ENCODE measurements at regions not wholly inside any gene's neighbourhood (a gene's known extent, or its start where the extent isn't known, plus 50 kb on each side); places are given as distances from the start of the nearest gene placed in this dataset.
"Not testable (repeated sequence)": the region's sequence is repeated elsewhere in the genome, so short reads cannot be mapped to it uniquely, and the experiment has no call there.

DNA sequence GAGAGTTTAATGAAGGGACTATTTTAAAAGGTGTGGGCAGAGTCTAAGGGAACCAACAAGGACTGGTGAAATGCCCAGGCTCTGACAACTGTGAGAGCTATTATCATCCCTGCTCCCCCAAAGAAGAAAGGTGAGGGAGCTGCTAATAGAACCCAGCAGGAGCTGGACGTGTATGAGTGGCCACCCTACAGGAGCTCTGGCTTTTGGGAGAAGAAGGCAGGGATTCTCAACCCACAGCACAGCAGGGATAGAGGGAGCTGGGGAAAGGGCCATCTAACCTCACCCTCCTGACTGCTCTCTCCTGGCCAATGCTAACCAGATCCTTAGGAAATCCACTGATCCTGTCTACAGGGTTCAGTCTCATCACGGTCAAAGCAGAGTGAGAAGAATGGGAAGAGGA, 57.1 kb downstream of the GRIN2B start:
- ATAC-seq: no peak

- ATAC-seq: no peak
Measured at GRCh38 chr12:13918897-13919296, 62.5 kb downstream of the GRIN2B start.

GRCh38 chr12:13915096-13915495, 66.3 kb downstream of the GRIN2B start:
- no peak for ATAC-seq

DNA sequence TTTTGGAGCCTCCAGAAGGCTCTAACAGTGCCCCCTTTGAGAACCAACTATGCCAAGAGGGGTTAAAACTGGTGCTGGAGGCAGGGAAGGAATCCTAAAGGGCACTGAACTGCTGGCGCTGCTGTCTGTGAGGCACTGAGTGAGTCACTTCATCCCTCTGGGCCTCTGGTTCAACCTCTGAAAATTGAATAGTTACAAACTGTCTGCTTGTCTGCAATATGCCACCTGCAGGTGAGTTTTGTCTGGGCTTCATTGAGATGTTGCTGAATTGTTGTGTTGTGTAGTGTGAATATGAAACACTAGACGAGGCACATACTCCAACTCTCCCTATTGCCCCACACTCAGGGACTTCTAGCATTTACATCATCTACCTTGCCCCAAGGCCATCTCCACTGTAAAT, 68.0 kb downstream of the GRIN2B start:
- ATAC-seq: no peak

DNA sequence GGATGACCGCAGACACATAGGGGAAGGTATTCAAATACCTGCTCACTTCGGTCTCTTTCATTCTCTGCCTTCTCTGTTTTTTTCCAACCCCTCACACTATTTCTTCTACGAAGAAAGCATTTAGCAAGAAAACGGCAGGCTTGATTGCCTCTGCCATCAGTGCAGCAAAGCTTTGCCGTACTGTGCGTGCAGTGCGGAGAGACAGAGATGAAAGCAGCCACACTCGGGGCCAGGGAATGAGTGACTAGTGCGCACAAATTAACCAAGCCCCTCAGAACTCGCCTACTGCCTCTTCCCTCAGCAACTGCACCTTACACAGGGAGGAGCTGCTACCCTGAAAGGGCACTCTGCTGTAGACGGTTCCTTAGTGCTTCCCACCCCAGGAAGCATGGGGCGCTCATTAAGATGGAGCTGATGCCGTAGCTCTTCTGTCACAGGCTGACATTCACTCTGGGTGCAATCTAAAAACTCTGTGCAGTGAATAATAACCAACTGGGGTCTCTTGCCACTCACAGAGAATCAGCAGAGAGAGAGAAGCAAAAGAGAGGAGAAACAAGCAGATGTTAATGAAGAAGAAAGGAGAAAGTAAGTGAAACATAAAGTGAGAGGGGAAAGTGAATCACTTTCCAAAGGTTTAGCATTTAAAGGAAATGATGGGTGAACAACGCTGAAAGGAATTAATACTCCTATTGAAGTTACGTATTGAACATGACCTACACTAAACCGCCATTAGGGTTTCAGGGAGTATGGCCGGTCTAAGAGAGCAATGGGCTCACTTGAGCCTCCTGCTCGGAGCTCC, 69.4 kb downstream of the GRIN2B start:
- ATAC-seq: no peak

- ATAC-seq: no peak
Measured at GRCh38 chr12:13905794-13906193, 75.6 kb downstream of the GRIN2B start.

DNA sequence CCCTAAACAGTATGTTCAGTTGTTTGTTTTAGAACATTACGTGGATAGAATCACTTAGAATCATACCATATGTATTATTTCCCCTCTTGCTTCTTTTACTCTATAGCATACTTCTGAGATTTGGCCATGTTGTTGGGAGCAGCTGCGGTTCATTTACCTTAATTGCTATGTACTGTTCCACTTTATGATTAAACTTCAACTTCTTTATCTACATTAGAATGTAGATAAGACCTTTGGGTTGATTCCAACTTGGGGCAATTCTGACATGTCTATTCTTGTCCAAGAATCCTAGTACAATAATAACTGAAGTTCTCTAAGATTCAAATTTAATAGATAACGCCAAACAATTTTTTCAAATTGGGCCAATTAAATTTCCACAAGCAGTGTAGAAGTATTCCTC, 80.7 kb downstream of the GRIN2B start:
- ATAC-seq: no peak

- not testable (repeated sequence) for ATAC-seq
Measured at GRCh38 chr12:13898387-13898786, 83.0 kb downstream of the GRIN2B start.

GRCh38 chr12:13897811-13898210, 83.6 kb downstream of the GRIN2B start:
- no peak for ATAC-seq

GRCh38 chr12:13896063-13896626, 85.3 kb downstream of the GRIN2B start:
- no peak for ATAC-seq

DNA sequence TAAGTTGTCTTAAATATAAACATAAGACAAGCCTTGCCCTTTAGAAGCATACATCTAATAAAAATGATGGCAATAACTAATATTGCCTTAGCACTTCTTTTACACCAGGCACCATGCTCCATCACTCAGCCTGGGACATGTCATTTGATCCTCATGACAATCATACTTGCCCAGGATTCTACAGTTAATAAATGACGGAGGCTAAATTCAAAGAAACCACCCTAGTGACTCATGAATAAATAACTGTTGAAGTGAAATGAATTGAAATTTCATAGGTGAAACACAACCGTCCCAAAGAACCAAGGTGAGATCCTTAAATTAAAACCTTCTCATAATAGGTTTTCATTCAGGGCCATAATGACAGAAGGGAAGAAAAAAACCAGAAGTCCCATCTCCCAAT, 89.5 kb downstream of the GRIN2B start:
- no peak for ATAC-seq

GRCh38 chr12:13890943-13891342, 90.5 kb downstream of the GRIN2B start:
- ATAC-seq: no peak

GRCh38 chr12:13887779-13888388, 93.5 kb downstream of the GRIN2B start:
- ATAC-seq: no peak

GRCh38 chr12:13882176-13882575, 99.2 kb downstream of the GRIN2B start:
- no peak for ATAC-seq

DNA sequence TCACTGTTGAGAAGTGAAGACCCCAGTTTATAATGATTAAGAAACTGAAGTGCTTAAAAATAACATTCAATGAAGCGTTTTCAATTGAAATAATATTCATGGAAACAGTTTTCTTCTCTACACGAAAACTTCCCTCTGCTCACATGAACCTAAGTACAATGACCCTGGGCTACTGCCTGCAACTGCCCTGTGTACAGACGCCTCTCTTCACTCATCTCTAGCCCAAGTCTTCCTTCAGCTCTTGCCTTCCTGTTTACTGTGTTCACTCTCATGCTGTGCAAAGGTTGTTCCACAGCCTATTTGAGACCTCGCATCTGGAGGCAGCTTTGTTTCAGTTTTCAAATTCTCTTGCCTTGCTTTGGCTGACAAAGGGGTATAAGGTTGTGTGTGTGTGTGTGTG, 100.8 kb downstream of the GRIN2B start:
- ATAC-seq: no peak

GRCh38 chr12:13875744-13876143, 105.7 kb downstream of the GRIN2B start:
- no peak for ATAC-seq

DNA sequence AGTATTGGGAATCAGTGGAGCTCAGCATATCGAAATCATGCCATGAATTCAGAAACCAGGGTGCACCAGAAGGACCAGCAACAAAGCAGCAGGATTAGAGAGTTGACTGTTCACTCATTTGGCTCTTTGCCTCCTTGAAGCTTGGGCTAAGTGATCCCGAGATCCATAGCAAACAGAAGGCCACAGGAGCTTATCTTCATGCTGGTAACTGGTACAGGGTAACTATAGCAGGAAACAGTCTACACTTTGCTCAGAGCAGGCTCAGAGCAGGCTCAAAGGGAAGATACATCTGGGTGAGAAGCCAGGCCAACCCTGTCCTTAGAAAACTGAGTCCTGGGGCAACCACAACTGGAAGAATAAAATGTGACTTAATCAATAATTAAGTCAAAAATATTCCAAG, 111.1 kb downstream of the GRIN2B start:
- ATAC-seq: no peak

GRCh38 chr12:13864081-13864673, 117.2 kb downstream of the GRIN2B start:
- ATAC-seq: peak; percentile 67

- no peak for ATAC-seq
Measured at GRCh38 chr12:13857750-13858149, 123.7 kb downstream of the GRIN2B start.

DNA sequence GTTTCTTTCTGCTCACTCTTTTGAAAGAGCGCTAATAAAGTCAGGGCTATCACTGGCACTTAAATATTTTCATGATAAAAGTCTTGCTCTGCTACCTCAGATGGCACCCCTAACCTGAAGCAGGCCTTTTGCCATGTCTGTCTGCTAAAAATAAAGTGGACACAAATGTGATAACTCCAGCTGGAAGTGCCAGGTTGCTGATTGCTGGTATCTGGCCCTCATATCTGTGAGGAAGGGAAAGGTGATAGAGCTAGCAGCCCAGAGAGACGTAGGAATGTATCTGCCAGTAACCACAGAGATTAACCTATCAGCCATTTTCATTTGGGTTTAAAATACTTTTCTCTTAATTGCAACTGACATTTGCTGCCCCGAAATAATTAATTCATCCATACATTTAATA, 127.9 kb downstream of the GRIN2B start:
- ATAC-seq: no peak

DNA sequence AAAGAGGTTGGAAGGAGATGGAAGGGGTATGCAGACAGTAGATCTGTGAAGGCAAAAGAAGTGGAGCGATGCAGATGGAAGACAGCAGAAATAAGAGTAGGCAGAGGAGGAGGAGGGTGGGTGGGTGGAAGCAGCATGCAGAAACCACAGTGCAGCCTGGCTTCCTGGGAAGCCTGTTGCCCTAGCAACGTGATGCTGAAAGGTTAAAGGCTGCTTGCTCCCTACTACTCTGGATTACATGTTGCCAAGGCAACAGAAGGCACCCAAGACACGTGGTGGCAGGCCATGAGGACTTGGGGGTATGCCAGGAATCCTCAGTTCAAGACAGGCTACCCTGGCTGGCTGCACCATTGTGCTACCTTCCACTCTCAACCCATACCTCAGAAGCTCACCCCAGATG, 129.6 kb downstream of the GRIN2B start:
- ATAC-seq: no peak

- ATAC-seq: no peak
Measured at GRCh38 chr12:13849456-13849855, 131.9 kb downstream of the GRIN2B start.

GRCh38 chr12:13843841-13844240, 137.6 kb downstream of the GRIN2B start:
- no peak for ATAC-seq

- no peak for ATAC-seq
Measured at GRCh38 chr12:13841358-13841757, 140.0 kb downstream of the GRIN2B start.

All from esophagus mucosa (tissue), 1 donor.